ENCODE measurements at regions not wholly inside any gene's neighbourhood (a gene's known extent, or its start where the extent isn't known, plus 50 kb on each side); places are given as distances from the start of the nearest gene placed in this dataset.

DNA sequence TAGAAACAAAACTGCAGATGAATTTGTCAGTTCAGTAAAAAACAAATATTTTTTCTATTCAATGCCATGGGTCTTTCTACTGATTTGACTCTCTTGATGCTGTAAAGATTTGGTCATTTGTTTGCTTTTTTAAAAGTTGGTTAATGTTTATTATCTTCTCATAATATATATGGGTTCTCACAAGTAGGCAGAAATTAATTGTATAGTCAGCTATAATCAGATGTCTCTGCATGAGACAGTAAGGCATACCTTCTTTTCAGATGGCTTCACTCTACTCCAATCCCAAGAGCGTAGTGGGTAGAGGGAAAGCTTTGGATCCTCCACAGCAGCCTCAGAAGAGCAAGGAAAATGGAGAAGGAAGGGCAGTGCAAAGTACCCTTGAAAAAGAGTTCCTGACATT is 1202.9 kb upstream of the CELF4 start:
- dilution Hi-C loops (cut with MboI; ENCODE audit: extremely low pct_ligation_motif_present, low sequenced_read_pairs), result no loop called here
- H3K4me3 ChIP-seq (replicated peaks in 1 of 3; ENCODE audit: insufficient read depth in 1 of 3, low read depth in 1 of 3, low read length in 3 of 3), result no peak overlapping the region
- no peaks in the 10 kb centered on the region for H3K36me3 ChIP-seq (ENCODE audit: control insufficient read depth in 2 of 2, extremely low read depth in 1 of 2, insufficient read depth in 2 of 2, low read length in 2 of 2)
- no peak overlapping the region for H3K27ac ChIP-seq (ENCODE audit: insufficient read depth, low read depth, low read length)
- no peaks in the 10 kb centered on the region for H3K79me2 ChIP-seq (ENCODE audit: control insufficient read depth, insufficient read depth, low read length)
- no peak overlapping the region for H3K4me2 ChIP-seq (ENCODE audit: insufficient read depth, low read length)
- H3K27me3 ChIP-seq (ENCODE audit: control insufficient read depth in 2 of 2, insufficient read depth in 2 of 2, low read length in 2 of 2), result no peaks in the 10 kb centered on the region
- no peak overlapping the region for H3K9ac ChIP-seq (replicated peaks; ENCODE audit: extremely low read depth, insufficient read depth, low read length)
- CTCF ChIA-PET, result no interaction called here
- no peaks in the 10 kb centered on the region for H4K20me1 ChIP-seq (replicated peaks; ENCODE audit: control insufficient read depth, extremely low read depth, insufficient read depth, low read length)
- FAIRE-seq (no peak), DNase-seq (ENCODE audit: low read depth, low spot score) (no peak)
- TF ChIP-seq MYC (IDR thresholded peaks at IDR 0.05; ENCODE audit: low read depth, low read length) (no peak), POLR2A (IDR thresholded peaks at IDR 0.05; ENCODE audit: low read depth, low read length) (no peak), JUN (IDR thresholded peaks at IDR 0.05; ENCODE audit: borderline replicate concordance, insufficient read depth, insufficient read length, low read depth) (no peak)
- TF ChIP-seq, protein P1, sequence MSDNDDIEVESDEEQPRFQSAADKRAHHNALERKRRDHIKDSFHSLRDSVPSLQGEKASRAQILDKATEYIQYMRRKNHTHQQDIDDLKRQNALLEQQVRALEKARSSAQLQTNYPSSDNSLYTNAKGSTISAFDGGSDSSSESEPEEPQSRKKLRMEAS (IDR thresholded peaks at IDR 0.05; ENCODE audit: insufficient read depth, insufficient read length), result no peak
- TF ChIP-seq, protein P2, sequence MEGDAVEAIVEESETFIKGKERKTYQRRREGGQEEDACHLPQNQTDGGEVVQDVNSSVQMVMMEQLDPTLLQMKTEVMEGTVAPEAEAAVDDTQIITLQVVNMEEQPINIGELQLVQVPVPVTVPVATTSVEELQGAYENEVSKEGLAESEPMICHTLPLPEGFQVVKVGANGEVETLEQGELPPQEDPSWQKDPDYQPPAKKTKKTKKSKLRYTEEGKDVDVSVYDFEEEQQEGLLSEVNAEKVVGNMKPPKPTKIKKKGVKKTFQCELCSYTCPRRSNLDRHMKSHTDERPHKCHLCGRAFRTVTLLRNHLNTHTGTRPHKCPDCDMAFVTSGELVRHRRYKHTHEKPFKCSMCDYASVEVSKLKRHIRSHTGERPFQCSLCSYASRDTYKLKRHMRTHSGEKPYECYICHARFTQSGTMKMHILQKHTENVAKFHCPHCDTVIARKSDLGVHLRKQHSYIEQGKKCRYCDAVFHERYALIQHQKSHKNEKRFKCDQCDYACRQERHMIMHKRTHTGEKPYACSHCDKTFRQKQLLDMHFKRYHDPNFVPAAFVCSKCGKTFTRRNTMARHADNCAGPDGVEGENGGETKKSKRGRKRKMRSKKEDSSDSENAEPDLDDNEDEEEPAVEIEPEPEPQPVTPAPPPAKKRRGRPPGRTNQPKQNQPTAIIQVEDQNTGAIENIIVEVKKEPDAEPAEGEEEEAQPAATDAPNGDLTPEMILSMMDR (IDR thresholded peaks at IDR 0.05; ENCODE audit: extremely low read depth in 1 of 2, insufficient read depth in 1 of 2, low read depth in 1 of 2, low read length in 2 of 2), result no peak
- no peaks in the 10 kb centered on the region for H3K4me1 ChIP-seq (ENCODE audit: control insufficient read depth, extremely low read depth, insufficient read depth, low read length)
- H2AFZ ChIP-seq (ENCODE audit: low read depth, low read length), result no peak overlapping the region
- peaks cover 4% of the 10 kb centered on the region for H3K9me3 ChIP-seq (replicated peaks; ENCODE audit: control insufficient read depth, insufficient read depth, low read length)
- no TSS peak for BruUV-seq (replicated peaks)
- intact Hi-C loops (cut with micrococcal nuclease), result no loop called here
- POLR2A ChIA-PET, result no interaction called here
- H3K9me1 ChIP-seq (replicated peaks; ENCODE audit: control insufficient read depth, extremely low read depth, insufficient read depth, low read length), result no peaks in the 10 kb centered on the region

DNA sequence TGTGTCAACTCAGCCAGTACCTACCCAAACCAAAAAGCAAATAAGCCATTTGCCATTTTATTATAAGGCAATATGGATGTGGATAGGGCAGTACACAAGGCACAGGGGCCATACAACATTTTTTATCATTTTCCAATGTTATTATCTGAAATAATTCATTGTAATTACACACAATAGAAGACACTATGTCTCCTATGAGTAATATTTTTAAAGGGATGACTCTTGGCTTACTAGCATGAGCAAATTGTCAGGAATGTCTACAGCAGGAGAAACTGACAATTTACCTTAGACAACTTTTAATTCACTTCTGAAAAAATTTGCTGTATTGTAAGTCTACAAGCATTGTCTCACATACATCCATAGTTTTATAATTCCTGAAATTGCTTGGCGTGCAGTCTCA is 1193.9 kb upstream of the CELF4 start:
- intact Hi-C loops (cut with micrococcal nuclease) (no loop called here), dilution Hi-C loops (cut with MboI; ENCODE audit: extremely low pct_ligation_motif_present, low sequenced_read_pairs) (no loop called here)
- TF ChIP-seq EZH2 (IDR thresholded peaks at IDR 0.05; ENCODE audit: borderline replicate concordance, low read depth, low read length, severe bottlenecking) (no peak), POLR2AphosphoS5 (IDR thresholded peaks at IDR 0.05; ENCODE audit: insufficient read depth, low read depth, low read length) (no peak), GATA2 (IDR thresholded peaks at IDR 0.05; ENCODE audit: insufficient read depth, insufficient read length, low read depth, low read length) (no peak), FOS (IDR thresholded peaks at IDR 0.05; ENCODE audit: borderline replicate concordance, insufficient read depth, low read length) (no peak), JUN (IDR thresholded peaks at IDR 0.05; ENCODE audit: borderline replicate concordance, insufficient read depth, insufficient read length, low read depth) (no peak), POLR2A (IDR thresholded peaks at IDR 0.05; ENCODE audit: low read depth, low read length) (no peak), MYC (IDR thresholded peaks at IDR 0.05; ENCODE audit: low read depth, low read length) (no peak)
- TF ChIP-seq, protein P2 (IDR thresholded peaks at IDR 0.05; ENCODE audit: extremely low read depth in 1 of 2, insufficient read depth in 1 of 2, low read depth in 1 of 2, low read length in 2 of 2), result no peak
- TF ChIP-seq, protein P1 (IDR thresholded peaks at IDR 0.05; ENCODE audit: insufficient read depth, insufficient read length), result no peak
- H3K36me3 ChIP-seq (ENCODE audit: control insufficient read depth in 2 of 2, extremely low read depth in 1 of 2, insufficient read depth in 2 of 2, low read length in 2 of 2), result no peaks in the 10 kb centered on the region
- no peaks in the 10 kb centered on the region for H3K27me3 ChIP-seq (ENCODE audit: control insufficient read depth in 2 of 2, insufficient read depth in 2 of 2, low read length in 2 of 2)
- H4K20me1 ChIP-seq (replicated peaks; ENCODE audit: control insufficient read depth, extremely low read depth, insufficient read depth, low read length), result no peaks in the 10 kb centered on the region
- H3K4me3 ChIP-seq (replicated peaks in 1 of 3; ENCODE audit: insufficient read depth in 1 of 3, low read depth in 1 of 3, low read length in 3 of 3), result no peak overlapping the region
- H3K79me2 ChIP-seq (ENCODE audit: control insufficient read depth, insufficient read depth, low read length), result no peaks in the 10 kb centered on the region
- POLR2A ChIA-PET, result no interaction called here
- H3K9me1 ChIP-seq (replicated peaks; ENCODE audit: control insufficient read depth, extremely low read depth, insufficient read depth, low read length), result no peaks in the 10 kb centered on the region
- FAIRE-seq, result no peak
- peaks cover 1% of the 10 kb centered on the region for H3K9me3 ChIP-seq (replicated peaks; ENCODE audit: control insufficient read depth, insufficient read depth, low read length)
- H3K4me1 ChIP-seq (ENCODE audit: control insufficient read depth, extremely low read depth, insufficient read depth, low read length), result no peaks in the 10 kb centered on the region
- no peak overlapping the region for H3K4me2 ChIP-seq (ENCODE audit: insufficient read depth, low read length)
- H3K9ac ChIP-seq (replicated peaks; ENCODE audit: extremely low read depth, insufficient read depth, low read length), result no peak overlapping the region
- no TSS peak for BruUV-seq (replicated peaks)
- H3K27ac ChIP-seq (ENCODE audit: insufficient read depth, low read depth, low read length), result no peak overlapping the region
- CTCF ChIA-PET, result no interaction called here
- DNase-seq (ENCODE audit: low read depth, low spot score), result no peak
- H2AFZ ChIP-seq (ENCODE audit: low read depth, low read length), result no peak overlapping the region

All from endothelial cell of umbilical vein (primary cell).